ENCODE measurements at regions not wholly inside any gene's neighbourhood (a gene's known extent, or its start where the extent isn't known, plus 50 kb on each side); places are given as distances from the start of the nearest gene placed in this dataset.

DNA sequence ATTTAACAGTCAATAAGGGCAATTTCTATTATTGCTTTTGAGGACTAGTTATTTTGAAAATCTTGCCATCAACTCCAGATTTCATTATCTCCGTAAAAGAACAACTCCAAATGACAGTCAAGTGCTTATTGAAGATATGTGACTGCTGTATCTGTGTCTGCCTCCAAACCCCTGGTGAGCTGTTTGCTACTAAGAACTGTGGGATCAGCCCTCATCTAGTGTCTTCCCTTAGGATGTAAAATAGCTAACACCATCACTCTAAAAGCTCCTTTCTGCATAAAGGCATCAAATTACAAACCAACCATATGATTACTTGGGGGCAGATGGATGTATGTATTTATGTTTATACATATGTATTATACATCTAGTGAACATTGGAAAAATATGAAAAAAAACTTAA, 70.8 kb upstream of the SLC13A1 start:
- TF ChIP-seq CTCF (IDR thresholded peaks at IDR 0.05) (no peak), POLR2A (IDR thresholded peaks at IDR 0.05) (no peak)

Measured in prostate gland (tissue), 2 donors.